ENCODE measurements at regions not wholly inside any gene's neighbourhood (a gene's known extent, or its start where the extent isn't known, plus 50 kb on each side); places are given as distances from the start of the nearest gene placed in this dataset.
"Not testable (repeated sequence)": the region's sequence is repeated elsewhere in the genome, so short reads cannot be mapped to it uniquely, and the experiment has no call there.

GRCh38 chr2:234272069-234272850 lies 221.8 kb downstream of the SPP2 start:
- DNase-seq: no peak

- no peak for DNase-seq
Observed at GRCh38 chr2:234271338-234271737, 220.8 kb downstream of the SPP2 start.

GRCh38 chr2:234269769-234270204 lies 219.3 kb downstream of the SPP2 start:
- no peak for DNase-seq

- DNase-seq: no peak
Observed at GRCh38 chr2:234267534-234267933, 217.0 kb downstream of the SPP2 start.

GRCh38 chr2:234266952-234267351 lies 216.4 kb downstream of the SPP2 start:
- no peak for DNase-seq

- no peak for DNase-seq
Observed at GRCh38 chr2:234265206-234265605, 214.7 kb downstream of the SPP2 start.

- DNase-seq: no peak
Observed at GRCh38 chr2:234261736-234262135, 211.2 kb downstream of the SPP2 start.

DNA sequence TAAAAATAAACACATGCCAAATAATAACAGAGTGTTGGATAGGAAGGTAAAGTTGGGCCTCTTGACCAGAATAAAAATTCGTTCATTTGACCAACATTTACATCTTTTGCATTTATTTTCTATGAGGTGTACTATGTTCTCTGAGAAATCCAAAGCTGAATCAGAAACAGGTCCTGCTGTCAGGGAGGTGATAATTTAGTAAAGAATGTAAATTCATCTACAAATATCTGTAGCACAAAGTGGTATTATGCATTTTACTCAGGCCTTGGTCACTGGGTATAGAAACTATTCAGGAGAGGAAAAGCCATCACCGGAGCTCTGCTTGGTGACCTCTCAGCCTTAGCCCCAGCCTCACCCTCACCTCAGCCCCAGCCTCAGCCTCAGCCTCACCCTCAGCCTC lies 208.9 kb downstream of the SPP2 start:
- DNase-seq: no peak

DNA sequence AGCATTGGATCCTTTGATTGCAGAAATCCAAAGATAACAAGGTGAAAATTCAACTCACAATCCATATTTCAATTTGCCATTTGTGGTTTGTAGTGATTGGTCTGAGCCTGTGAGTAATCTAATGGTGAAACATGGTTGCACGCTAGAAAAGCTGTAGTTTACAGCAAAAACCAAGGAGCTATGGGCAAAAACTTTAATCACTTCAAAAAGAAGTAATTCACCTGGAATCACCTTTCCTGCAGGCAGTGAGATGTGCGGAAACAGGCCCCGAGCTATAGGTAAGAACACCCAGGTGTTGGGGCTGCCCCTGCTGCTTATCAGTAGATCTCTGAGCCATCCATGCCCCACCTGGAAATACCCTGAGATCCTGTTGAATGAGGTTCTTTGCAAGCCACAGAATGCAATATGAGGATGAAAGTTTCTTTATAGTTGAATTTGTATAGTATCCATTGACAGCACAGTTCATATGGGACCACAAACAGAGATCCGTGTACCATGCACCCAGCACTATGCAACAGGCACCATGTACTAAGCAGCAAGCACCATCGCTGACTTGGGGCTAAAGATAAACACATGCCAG lies 208.2 kb downstream of the SPP2 start:
- no peak for DNase-seq

DNA sequence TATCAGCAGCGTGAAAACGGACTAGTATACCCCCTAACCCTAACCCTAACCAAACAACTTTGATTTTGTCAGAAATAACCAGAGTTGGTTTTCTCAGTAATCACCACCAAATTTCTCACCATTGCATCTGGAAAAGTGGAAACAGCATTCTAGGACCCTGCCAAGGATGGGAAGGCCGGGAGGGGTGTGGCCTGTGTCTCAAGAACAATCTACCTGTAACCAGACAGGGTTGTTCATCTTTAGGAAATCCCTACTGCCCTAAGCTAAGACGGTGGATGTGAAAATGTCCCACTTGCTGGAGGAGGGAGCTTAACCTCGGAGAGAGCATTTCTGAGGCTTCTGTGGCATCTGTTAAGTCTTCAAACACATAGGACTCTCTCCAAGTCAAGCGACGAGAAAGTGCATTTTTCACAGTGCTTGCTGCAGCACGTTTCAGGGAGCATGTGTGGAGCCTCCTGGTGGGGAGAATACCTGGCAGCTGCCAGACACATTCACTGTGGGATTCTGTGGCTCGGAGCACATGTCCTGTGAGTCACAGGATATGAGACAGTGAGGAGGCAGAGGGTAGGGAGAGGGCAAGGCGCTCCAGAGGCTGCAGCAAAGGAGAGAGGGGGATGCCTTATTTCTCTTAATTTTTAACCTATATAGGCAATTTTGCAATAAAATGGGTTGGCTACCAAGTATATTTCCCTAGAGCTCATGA lies 207.5 kb downstream of the SPP2 start:
- peak; percentile 67 for DNase-seq

GRCh38 chr2:234256516-234256915 lies 206.0 kb downstream of the SPP2 start:
- no peak for DNase-seq

DNA sequence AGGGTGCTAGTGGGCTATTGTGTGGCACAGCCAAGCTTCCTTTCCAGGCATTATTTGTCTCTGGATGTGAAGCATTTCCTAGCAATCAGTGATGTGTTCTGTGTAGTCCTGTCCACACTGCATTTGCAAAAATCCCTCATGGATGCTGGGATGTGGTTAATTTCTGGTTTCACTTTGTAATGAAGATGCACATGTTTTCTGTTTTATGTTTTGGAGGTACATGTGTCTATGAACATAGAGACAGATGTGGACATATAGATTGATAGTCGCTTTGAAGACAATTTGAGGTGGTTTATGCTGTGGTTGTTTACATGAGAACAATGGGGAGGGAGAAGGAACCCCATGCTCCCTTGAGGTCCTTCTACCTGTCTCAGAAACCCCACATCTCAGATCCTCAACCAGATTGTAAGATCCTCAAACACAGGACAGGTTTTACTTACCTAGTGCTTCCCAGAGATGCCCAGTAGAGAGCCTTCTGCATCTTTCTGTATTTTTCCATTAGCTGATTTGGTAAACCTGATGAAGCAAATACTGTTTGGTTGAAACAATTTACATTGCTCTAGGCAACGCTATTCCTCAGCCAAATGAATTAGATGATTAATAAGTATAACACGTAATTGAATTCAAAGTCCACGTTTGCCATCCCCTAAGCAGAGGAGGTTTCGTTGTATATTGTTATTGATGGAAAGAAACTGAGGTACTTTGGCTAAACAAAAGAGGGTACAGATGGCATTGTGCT lies 204.4 kb downstream of the SPP2 start:
- DNase-seq: no peak

DNA sequence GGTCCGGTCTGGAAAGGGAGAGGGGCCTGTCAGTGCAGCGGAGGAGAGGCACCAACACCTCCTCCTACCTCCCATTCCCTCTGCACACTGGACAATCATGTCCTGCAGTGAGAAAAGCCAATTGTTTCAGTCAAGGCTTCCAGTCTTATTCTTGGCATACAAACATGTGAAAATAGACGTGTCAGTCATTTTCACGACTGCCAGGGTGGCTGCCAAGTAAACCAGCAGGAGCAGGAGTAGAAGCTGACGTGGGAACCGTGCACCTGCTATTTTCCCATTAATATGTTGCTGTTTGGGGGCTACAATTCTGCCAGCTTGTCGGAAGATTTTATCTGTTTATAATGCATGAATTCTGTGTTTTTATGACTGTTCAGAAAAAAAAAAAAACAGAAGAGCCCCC lies 202.3 kb downstream of the SPP2 start:
- DNase-seq: no peak

GRCh38 chr2:234251326-234252271 lies 201.1 kb downstream of the SPP2 start:
- DNase-seq: no peak

DNA sequence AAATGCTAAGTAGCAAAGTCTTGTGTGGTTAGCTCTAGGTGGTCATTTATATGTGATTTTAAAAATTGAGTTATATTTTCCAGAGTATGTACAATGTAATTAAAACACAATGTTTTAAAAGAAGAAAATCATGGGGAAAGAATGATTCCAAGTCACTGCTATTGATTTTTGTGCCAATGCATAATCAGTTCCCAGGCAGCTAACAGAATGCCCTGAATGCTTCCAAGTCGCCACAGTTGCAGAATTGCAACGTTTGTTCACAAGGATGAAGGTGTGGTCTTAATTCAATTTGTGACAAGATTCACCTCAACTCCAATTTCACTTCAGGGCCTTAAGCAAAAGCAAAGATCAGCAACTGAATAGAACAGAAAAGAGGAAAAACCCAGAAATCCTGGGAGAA lies 200.4 kb downstream of the SPP2 start:
- no peak for DNase-seq

DNA sequence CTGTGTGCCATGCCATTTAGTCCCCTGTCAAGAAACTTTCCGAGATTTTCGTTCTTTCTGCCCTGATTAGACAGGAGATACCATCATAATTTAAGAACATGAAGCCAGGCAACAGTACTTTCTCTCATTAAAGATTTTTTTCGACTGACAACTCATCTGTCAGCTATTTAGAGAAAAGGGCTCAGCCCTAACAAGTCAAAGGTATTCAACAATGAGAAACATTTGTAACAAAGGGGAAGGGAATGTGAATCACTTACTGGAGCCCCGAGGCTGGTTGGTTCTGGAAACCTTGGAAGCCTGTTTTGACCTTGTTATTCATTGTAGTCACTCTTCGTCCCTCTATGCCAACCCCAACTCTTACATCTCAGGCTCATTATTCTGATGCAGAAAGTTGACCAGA lies 199.4 kb downstream of the SPP2 start:
- no peak for DNase-seq

DNA sequence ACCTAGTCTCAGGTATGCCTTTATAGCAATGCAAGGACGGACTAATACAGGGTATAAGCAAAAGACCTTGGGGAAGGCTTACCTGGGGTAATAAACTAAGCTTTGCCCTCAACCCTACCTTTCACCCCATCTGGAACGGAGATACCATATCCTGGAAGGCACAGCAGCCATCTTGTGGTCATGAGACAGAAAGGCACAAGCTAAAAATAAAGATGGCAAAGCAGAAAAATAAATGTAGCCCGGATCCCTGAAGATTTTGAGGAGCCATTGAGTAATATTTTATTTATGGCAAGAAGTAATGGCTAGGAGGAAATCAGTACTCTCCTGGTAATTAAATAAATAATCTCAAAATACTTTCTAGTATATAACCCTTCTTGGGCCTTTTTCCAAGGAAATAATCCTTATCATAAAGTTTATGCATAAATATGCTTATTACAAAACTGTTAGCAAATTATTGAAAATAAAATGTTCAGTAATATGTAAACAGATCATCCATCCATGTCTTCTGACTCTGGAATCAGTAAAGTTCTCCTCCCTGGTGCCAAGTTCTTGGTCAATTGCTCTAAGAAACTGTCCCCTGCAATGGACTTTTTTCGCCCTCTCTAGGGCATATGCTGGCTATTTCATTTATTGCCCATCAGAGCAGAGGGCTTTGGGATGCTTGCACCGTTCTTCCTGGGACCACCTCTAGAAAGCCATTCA lies 198.7 kb downstream of the SPP2 start:
- DNase-seq: no peak

DNA sequence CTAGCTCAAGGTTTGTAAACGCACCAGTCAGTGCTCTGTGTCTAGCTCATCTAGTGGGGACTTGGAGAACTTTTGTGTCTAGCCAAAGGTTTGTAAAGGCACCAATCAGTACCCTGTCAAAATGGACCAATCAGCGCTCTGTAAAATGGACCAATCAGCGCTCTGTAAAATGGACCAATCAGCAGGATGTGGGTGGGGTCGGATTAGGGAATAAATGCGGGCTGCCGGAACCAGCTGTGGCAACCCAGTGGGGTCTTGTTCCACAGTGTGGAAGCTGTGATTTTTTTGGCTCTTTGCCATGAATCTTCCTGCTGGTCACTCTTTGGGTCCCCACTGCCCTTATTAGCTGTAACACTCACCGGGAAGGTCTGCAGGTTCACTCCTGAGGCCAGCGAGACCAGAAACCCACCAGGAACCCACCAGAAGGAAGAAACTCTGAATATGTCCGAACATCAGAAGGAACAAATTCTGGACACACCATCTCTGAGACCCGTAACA lies 197.8 kb downstream of the SPP2 start:
- DNase-seq: not testable (repeated sequence)

- DNase-seq: no peak
Observed at GRCh38 chr2:234247453-234248180, 197.1 kb downstream of the SPP2 start.

GRCh38 chr2:234245945-234246344 lies 195.4 kb downstream of the SPP2 start:
- DNase-seq: no peak

Data from left hindlimb (tissue), 1 donor.